Kidney epithelial cell (primary cell): ENCODE measurements at regions not wholly inside any gene's neighbourhood (a gene's known extent, or its start where the extent isn't known, plus 50 kb on each side); places are given as distances from the start of the nearest gene placed in this dataset.

ENCODE experiments used
- DNase-seq: peaks from one replicate; pipeline ENCODE4 v3.0.0-alpha.2; 2010; ENCODE audit warnings: low read depth
- H3K27me3 ChIP-seq: 2 replicates; pipeline ENCODE4 v1.6.0; 2011; ENCODE audit warnings: low read length; ENCODE audit not compliant: control insufficient read depth, insufficient read depth
- H3K36me3 ChIP-seq: 2 replicates; pipeline ENCODE4 v1.5.1; 2011; ENCODE audit warnings: low read length; ENCODE audit not compliant: control insufficient read depth, insufficient read depth
- H3K4me3 ChIP-seq: 2 replicates; pipeline ENCODE4 v1.5.1; 2011; ENCODE audit warnings: low read depth, mild to moderate bottlenecking, control low read depth, low read length
- CTCF ChIP-seq: IDR thresholded peaks from 2 replicates; pipeline ENCODE4 v1.5.1; 2011; ENCODE audit warnings: mild to moderate bottlenecking, moderate library complexity, low read length, control low read depth, inconsistent platforms; ENCODE audit not compliant: insufficient read depth, poor library complexity, severe bottlenecking

GRCh38 chr4:160685729-160686128 is 1478.1 kb downstream of the FSTL5 start:
- H3K4me3 ChIP-seq: no peak overlapping the region
- H3K36me3 ChIP-seq: no peaks in the 10 kb centered on the region
- no peak for TF ChIP-seq CTCF
- H3K27me3 ChIP-seq: no peaks in the 10 kb centered on the region
- no peak for DNase-seq

GRCh38 chr4:160701671-160702070 is 1462.1 kb downstream of the FSTL5 start:
- Histone ChIP-seq H3K27me3 (no peaks in the 10 kb centered on the region), H3K4me3 (no peak overlapping the region), H3K36me3 (no peaks in the 10 kb centered on the region)
- no peak for DNase-seq
- no peak for TF ChIP-seq CTCF

- H3K4me3 ChIP-seq: no peak overlapping the region
- no peak for DNase-seq
- TF ChIP-seq CTCF: no peak
- H3K27me3 ChIP-seq: no peaks in the 10 kb centered on the region
- no peaks in the 10 kb centered on the region for H3K36me3 ChIP-seq
Observed at GRCh38 chr4:160709026-160709425, 1454.8 kb downstream of the FSTL5 start.

GRCh38 chr4:160709546-160709945 is 1454.3 kb downstream of the FSTL5 start:
- H3K4me3 ChIP-seq: no peak overlapping the region
- H3K36me3 ChIP-seq: no peaks in the 10 kb centered on the region
- TF ChIP-seq CTCF: no peak
- DNase-seq: no peak
- H3K27me3 ChIP-seq: no peaks in the 10 kb centered on the region

GRCh38 chr4:160716551-160716950 is 1447.2 kb downstream of the FSTL5 start:
- no peak overlapping the region for H3K4me3 ChIP-seq

More at GRCh38 chr4:160716551-160716950, 1447.2 kb downstream of the FSTL5 start:
- no peak for DNase-seq
- no peak for TF ChIP-seq CTCF
- no peaks in the 10 kb centered on the region for H3K27me3 ChIP-seq
- H3K36me3 ChIP-seq: no peaks in the 10 kb centered on the region
